ENCODE measurements at regions not wholly inside any gene's neighbourhood (a gene's known extent, or its start where the extent isn't known, plus 50 kb on each side); places are given as distances from the start of the nearest gene placed in this dataset.

- no peaks in the 10 kb centered on the region for H3K36me3 ChIP-seq (ENCODE audit: insufficient read depth, low read length)
- TF ChIP-seq CTCF (IDR thresholded peaks at IDR 0.05): no peak
- H3K9me3 Mint-ChIP-seq: peaks cover 2% of the 10 kb centered on the region
- ChIA-PET POLR2A (no interaction called here), CTCF (no interaction called here)
- H3K27ac Mint-ChIP-seq: no peak overlapping the region
- H3K4me1 ChIP-seq (ENCODE audit: insufficient read depth, low read length): no peaks in the 10 kb centered on the region
- H3K9me3 ChIP-seq (ENCODE audit: control insufficient read depth in 1 of 2, insufficient read depth in 1 of 2, low read length in 2 of 2): no peaks in the 10 kb centered on the region
- no peak overlapping the region for H3K4me3 ChIP-seq (ENCODE audit: low read length)
- intact Hi-C loops (cut with DNase I, micrococcal nuclease): no loop called here
- ATAC-seq (ENCODE audit: poor library complexity): no peak
- no peak for DNase-seq
- H3K27me3 ChIP-seq (ENCODE audit: control insufficient read depth in 1 of 2, insufficient read depth in 2 of 2, low read length in 2 of 2): peaks cover 2 to 5% of the 10 kb centered on the region in 2 experiments
- H3K4me3 Mint-ChIP-seq: no peak overlapping the region
- H3K4me1 Mint-ChIP-seq (ENCODE audit: low read depth): no peaks in the 10 kb centered on the region
- H3K27ac ChIP-seq (ENCODE audit: low read depth in 1 of 2, low read length in 2 of 2): no peak overlapping the region
- peaks cover 29% of the 10 kb centered on the region for H3K27me3 Mint-ChIP-seq
- H3K36me3 Mint-ChIP-seq (ENCODE audit: low read depth): no peaks in the 10 kb centered on the region
Measured at GRCh38 chr16:50940275-50940854, 198.5 kb downstream of the CYLD start.

- H3K4me3 ChIP-seq (ENCODE audit: low read length): no peak overlapping the region
- Mint-ChIP-seq H3K27ac (no peak overlapping the region), H3K4me3 (no peak overlapping the region), H3K27me3 (peaks cover 33% of the 10 kb centered on the region), H3K9me3 (peaks cover 2% of the 10 kb centered on the region), H3K36me3 (ENCODE audit: low read depth) (no peaks in the 10 kb centered on the region), H3K4me1 (ENCODE audit: low read depth) (no peaks in the 10 kb centered on the region)
- ChIA-PET CTCF (no interaction called here), POLR2A (no interaction called here)
- no peaks in the 10 kb centered on the region for H3K4me1 ChIP-seq (ENCODE audit: insufficient read depth, low read length)
- TF ChIP-seq CTCF (IDR thresholded peaks at IDR 0.05): no peak
- H3K36me3 ChIP-seq (ENCODE audit: insufficient read depth, low read length): no peaks in the 10 kb centered on the region
- DNase-seq (no peak), ATAC-seq (ENCODE audit: poor library complexity) (no peak)
- no peak overlapping the region for H3K27ac ChIP-seq (ENCODE audit: low read depth in 1 of 2, low read length in 2 of 2)
- H3K9me3 ChIP-seq (ENCODE audit: control insufficient read depth in 1 of 2, insufficient read depth in 1 of 2, low read length in 2 of 2): no peaks in the 10 kb centered on the region
- H3K27me3 ChIP-seq (ENCODE audit: control insufficient read depth in 1 of 2, insufficient read depth in 2 of 2, low read length in 2 of 2): peaks cover 5 to 7% of the 10 kb centered on the region in 2 experiments
- intact Hi-C loops (cut with DNase I, micrococcal nuclease): no loop called here
Measured at GRCh38 chr16:50939356-50939755, 197.5 kb downstream of the CYLD start.

- no peak overlapping the region for H3K27ac ChIP-seq (ENCODE audit: low read depth in 1 of 2, low read length in 2 of 2)
- no peaks in the 10 kb centered on the region for H3K4me1 ChIP-seq (ENCODE audit: insufficient read depth, low read length)
- H3K36me3 Mint-ChIP-seq (ENCODE audit: low read depth): no peaks in the 10 kb centered on the region
- POLR2A ChIA-PET: no interaction called here
- TF ChIP-seq CTCF (IDR thresholded peaks at IDR 0.05): no peak
- ATAC-seq (ENCODE audit: poor library complexity) (no peak), DNase-seq (no peak)
- H3K4me1 Mint-ChIP-seq (ENCODE audit: low read depth): no peaks in the 10 kb centered on the region
- H3K9me3 ChIP-seq (ENCODE audit: control insufficient read depth in 1 of 2, insufficient read depth in 1 of 2, low read length in 2 of 2): no peaks in the 10 kb centered on the region
- H3K27me3 ChIP-seq (ENCODE audit: control insufficient read depth in 1 of 2, insufficient read depth in 2 of 2, low read length in 2 of 2): peaks cover 5 to 7% of the 10 kb centered on the region in 2 experiments
- no peak overlapping the region for H3K4me3 Mint-ChIP-seq
- H3K9me3 Mint-ChIP-seq: peaks cover 2% of the 10 kb centered on the region
- peaks cover 33% of the 10 kb centered on the region for H3K27me3 Mint-ChIP-seq
- H3K4me3 ChIP-seq (ENCODE audit: low read length): no peak overlapping the region
- H3K27ac Mint-ChIP-seq: no peak overlapping the region
- CTCF ChIA-PET: no interaction called here
- no peaks in the 10 kb centered on the region for H3K36me3 ChIP-seq (ENCODE audit: insufficient read depth, low read length)
- intact Hi-C loops (cut with DNase I, micrococcal nuclease): no loop called here
Measured at GRCh38 chr16:50938932-50939331, 197.0 kb downstream of the CYLD start.
